Sigmoid colon (tissue), 6 donors: ENCODE measurements at regions not wholly inside any gene's neighbourhood (a gene's known extent, or its start where the extent isn't known, plus 50 kb on each side); places are given as distances from the start of the nearest gene placed in this dataset.

Experiments
- DNase-seq: peaks from one replicate; pipeline ENCODE4 v3.0.0-alpha.2; 2019
- H3K27ac ChIP-seq, 4 donors: fragments of 200-600 bp; sonication (generic); one replicate each; pipeline ENCODE4 v1.5.1; 2016 to 2019; ENCODE audit warnings: mild to moderate bottlenecking in 1 of 4
- H3K27me3 ChIP-seq, 3 donors: fragments of 200-600 bp; sonication (generic); one replicate each; pipeline ENCODE4 v1.5.1; 2019; ENCODE audit warnings: mild to moderate bottlenecking in 1 of 3
- H3K36me3 ChIP-seq, 4 donors: fragments of 200-600 bp; sonication (generic); one replicate each; pipeline ENCODE4 v1.5.1; 2016 to 2019
- H3K4me1 ChIP-seq, 4 donors: fragments of 200-600 bp; sonication (generic); one replicate each; pipeline ENCODE4 v1.5.1; 2017 to 2019
- H3K4me3 ChIP-seq, 4 donors: fragments of 200-600 bp; sonication (generic); one replicate each; pipeline ENCODE4 v1.5.1; 2017 to 2019; ENCODE audit warnings: mild to moderate bottlenecking in 2 of 4, moderate library complexity in 1 of 4
- H3K9me3 ChIP-seq, 4 donors: fragments of 200-600 bp in 3 of 4; sonication (generic) in 3 of 4; one replicate each; pipeline versions ENCODE4 v1.5.1 to v1.6.1; 2013 to 2019
- EP300 ChIP-seq, 4 donors: sonication (generic); formaldehyde crosslinking; IDR thresholded peaks; one replicate each; pipeline ENCODE4 v1.6.1; 2017; ENCODE audit warnings: antibody characterized with exemption in 4 of 4
- POLR2A ChIP-seq, 2 donors: fragments of 450-650 bp; IDR thresholded peaks; one replicate each; pipeline ENCODE4 v1.6.1; 2016; ENCODE audit warnings: antibody characterized with exemption in 2 of 2, mild to moderate bottlenecking in 2 of 2, moderate library complexity in 2 of 2
- POLR2AphosphoS5 ChIP-seq, 4 donors: sonication (generic); formaldehyde crosslinking; IDR thresholded peaks; one replicate each; pipeline ENCODE4 v1.6.1; 2017; ENCODE audit warnings: antibody characterized with exemption in 4 of 4
- WGBS, 2 donors: extraction: QIAGEN DNeasy Blood & Tissue Kit; methylation state at CpG; one replicate each; pipeline ENCODE4 v1.1.7; 2013; 5-methylcytosine and 5-hydroxymethylcytosine counted together
- intact Hi-C: fragments of 100-400 bp; cut with DNase I; formaldehyde crosslinking; loops from one replicate; pipeline ENCODE4 v1.15.1; 2023
- TF ChIP-seq, protein P1 (sequence below), 4 experiments: fragments of 450-650 bp in 3 of 4; fragments of 200-600 bp in 1 of 4; IDR thresholded peaks; one replicate each; pipeline ENCODE4 v1.5.1; 2016 to 2019; ENCODE audit warnings: antibody characterized with exemption in 4 of 4, mild to moderate bottlenecking in 3 of 4, moderate library complexity in 2 of 4
- donor health status: healthy with polysubstance abuse.
- donor health status: healthy.

DNA sequence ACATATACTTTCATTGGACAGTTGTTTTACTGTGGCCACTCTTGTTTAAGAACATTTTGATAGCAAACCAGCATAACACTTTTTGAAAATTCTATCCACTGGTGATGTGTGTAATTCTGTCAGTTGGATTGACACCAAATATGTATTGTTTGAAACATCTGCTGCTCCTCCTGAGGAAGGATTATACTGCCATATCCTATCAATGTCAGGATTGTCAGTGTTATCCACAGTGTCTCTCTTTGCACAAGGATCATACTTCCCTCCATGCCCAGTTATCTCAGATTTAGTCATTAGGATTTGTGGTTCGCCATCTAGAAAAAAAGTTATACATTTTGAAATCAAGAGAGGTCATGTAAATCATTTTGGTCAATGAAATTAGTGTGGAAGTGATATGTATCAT is 1859.6 kb downstream of the C4orf33 start:
- H3K27me3 ChIP-seq: no peaks in the 10 kb centered on the region
- H3K4me3 ChIP-seq: no peak overlapping the region
- H3K27ac ChIP-seq: no peak overlapping the region
- no peaks in the 10 kb centered on the region for H3K4me1 ChIP-seq
- no peaks in the 10 kb centered on the region for H3K36me3 ChIP-seq
- H3K9me3 ChIP-seq: no peaks in the 10 kb centered on the region
- DNase-seq: no peak
- intact Hi-C loops: no loop called here
- TF ChIP-seq, protein P1, sequence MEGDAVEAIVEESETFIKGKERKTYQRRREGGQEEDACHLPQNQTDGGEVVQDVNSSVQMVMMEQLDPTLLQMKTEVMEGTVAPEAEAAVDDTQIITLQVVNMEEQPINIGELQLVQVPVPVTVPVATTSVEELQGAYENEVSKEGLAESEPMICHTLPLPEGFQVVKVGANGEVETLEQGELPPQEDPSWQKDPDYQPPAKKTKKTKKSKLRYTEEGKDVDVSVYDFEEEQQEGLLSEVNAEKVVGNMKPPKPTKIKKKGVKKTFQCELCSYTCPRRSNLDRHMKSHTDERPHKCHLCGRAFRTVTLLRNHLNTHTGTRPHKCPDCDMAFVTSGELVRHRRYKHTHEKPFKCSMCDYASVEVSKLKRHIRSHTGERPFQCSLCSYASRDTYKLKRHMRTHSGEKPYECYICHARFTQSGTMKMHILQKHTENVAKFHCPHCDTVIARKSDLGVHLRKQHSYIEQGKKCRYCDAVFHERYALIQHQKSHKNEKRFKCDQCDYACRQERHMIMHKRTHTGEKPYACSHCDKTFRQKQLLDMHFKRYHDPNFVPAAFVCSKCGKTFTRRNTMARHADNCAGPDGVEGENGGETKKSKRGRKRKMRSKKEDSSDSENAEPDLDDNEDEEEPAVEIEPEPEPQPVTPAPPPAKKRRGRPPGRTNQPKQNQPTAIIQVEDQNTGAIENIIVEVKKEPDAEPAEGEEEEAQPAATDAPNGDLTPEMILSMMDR (IDR thresholded peaks at IDR 0.05): no peak
- TF ChIP-seq POLR2A (IDR thresholded peaks at IDR 0.05) (no peak), EP300 (IDR thresholded peaks at IDR 0.05) (no peak), POLR2AphosphoS5 (IDR thresholded peaks at IDR 0.05) (no peak)
- WGBS, 2 donors: 76 to 85% methylated on average over 1 of the region's 1 CpG

DNA sequence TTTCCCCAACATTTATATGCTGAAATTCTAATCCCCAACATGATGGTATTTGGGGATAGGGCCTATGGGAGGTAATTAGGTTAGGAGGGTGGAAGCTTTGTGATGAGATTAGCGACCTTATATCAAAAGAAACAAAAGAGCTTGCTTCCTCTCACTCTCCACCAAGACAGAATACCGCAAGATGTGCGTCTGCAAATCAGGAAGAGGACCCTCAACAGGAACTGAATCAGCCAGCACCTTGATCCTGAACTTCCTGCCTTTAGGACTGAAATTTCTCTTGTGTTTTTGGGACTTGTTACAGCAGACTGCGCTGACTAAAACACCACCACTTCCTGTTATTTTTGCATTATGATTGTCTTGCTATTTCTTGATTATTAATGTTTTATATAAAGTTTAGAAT is 1889.4 kb downstream of the C4orf33 start:
- Histone ChIP-seq H3K4me3 (no peak overlapping the region), H3K27me3 (no peaks in the 10 kb centered on the region), H3K4me1 (no peaks in the 10 kb centered on the region), H3K36me3 (no peaks in the 10 kb centered on the region), H3K27ac (no peak overlapping the region), H3K9me3 (no peaks in the 10 kb centered on the region)
- TF ChIP-seq, protein P1 (IDR thresholded peaks at IDR 0.05): no peak
- TF ChIP-seq POLR2AphosphoS5 (IDR thresholded peaks at IDR 0.05) (no peak), POLR2A (IDR thresholded peaks at IDR 0.05) (no peak), EP300 (IDR thresholded peaks at IDR 0.05) (no peak)
- 36 to 67% methylated on average over 4 of the region's 4 CpGs for WGBS, 2 donors
- DNase-seq: no peak
- intact Hi-C loops: no loop called here

DNA sequence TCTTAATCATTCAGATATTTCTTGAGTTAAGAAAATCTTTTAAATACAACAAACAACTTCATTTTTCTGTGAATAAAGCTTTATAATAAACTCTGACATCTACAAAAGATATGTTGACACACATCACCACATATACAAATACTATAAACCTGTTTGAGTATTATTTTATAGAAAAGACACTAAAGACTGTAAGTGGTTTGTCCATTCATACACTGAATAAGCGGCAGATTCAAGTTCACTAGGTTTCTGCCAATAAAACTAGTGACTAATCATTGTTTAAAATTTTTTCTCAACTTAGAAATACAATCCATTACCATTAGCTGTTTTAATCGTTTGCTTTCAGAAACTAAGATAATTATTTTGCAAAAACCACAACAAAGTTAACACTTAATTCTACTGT is 1900.0 kb downstream of the C4orf33 start:
- 78 to 85% methylated on average over 2 of the region's 2 CpGs for WGBS, 2 donors
- Histone ChIP-seq H3K4me1 (no peaks in the 10 kb centered on the region), H3K9me3 (no peaks in the 10 kb centered on the region), H3K27ac (no peak overlapping the region), H3K36me3 (no peaks in the 10 kb centered on the region), H3K4me3 (no peak overlapping the region), H3K27me3 (no peaks in the 10 kb centered on the region)
- TF ChIP-seq POLR2A (IDR thresholded peaks at IDR 0.05) (no peak), EP300 (IDR thresholded peaks at IDR 0.05) (no peak), POLR2AphosphoS5 (IDR thresholded peaks at IDR 0.05) (no peak)
- TF ChIP-seq, protein P1 (IDR thresholded peaks at IDR 0.05): no peak
- no peak for DNase-seq
- intact Hi-C loops: no loop called here

DNA sequence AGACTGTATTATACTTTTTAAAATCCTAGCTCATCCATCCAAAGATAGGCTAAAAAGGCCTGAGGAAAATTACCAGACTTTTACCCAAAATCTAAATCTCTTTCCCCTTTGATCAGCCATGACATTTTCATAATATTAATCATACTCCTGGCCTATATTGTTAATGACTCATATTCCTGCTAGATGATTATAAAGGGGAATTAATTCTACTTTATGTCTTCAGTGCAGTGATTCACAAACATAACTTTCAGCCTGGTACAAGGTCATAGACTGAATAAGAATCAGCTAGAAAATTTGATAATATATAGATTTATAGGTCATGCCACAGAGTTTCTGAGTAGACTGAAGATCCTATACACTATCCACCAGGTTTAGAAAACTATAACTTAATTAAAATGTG is 1905.4 kb downstream of the C4orf33 start:
- no peak for TF ChIP-seq POLR2AphosphoS5 (IDR thresholded peaks at IDR 0.05)
- no peak for TF ChIP-seq EP300 (IDR thresholded peaks at IDR 0.05)
- no peak for TF ChIP-seq POLR2A (IDR thresholded peaks at IDR 0.05)
- TF ChIP-seq, protein P1 (IDR thresholded peaks at IDR 0.05): no peak

DNA sequence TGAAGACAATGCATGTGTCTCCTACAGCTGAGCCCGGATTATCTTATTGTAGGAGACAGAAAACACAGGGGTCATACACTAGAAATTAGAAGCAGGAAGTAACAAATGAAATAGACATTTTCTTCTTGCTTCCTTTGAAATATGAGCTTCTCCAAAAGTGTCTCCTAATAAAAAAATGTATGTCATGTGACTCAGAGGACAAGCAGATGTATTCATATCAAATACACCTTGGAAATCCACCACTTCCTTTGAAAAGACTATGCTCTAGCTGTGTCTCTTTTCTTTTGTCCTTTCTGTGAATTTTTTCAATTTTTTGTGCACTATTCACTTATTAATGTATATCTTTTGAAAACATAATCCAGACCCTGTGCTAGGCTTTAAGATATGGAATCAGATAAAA is 1906.2 kb downstream of the C4orf33 start:
- no peaks in the 10 kb centered on the region for H3K27me3 ChIP-seq
- no peak overlapping the region for H3K4me3 ChIP-seq
- no peaks in the 10 kb centered on the region for H3K36me3 ChIP-seq
- 80 to 86% methylated on average over 1 of the region's 1 CpG for WGBS, 2 donors
- H3K9me3 ChIP-seq: no peaks in the 10 kb centered on the region
- TF ChIP-seq EP300 (IDR thresholded peaks at IDR 0.05) (no peak), POLR2AphosphoS5 (IDR thresholded peaks at IDR 0.05) (no peak), POLR2A (IDR thresholded peaks at IDR 0.05) (no peak)
- TF ChIP-seq, protein P1 (IDR thresholded peaks at IDR 0.05): no peak
- no peak overlapping the region for H3K27ac ChIP-seq
- DNase-seq: no peak
- H3K4me1 ChIP-seq: no peaks in the 10 kb centered on the region
- intact Hi-C loops: no loop called here

More for the DNA sequence above, 1905.4 kb downstream of the C4orf33 start:
- H3K4me3 ChIP-seq: no peak overlapping the region
- no peak for DNase-seq
- no peaks in the 10 kb centered on the region for H3K36me3 ChIP-seq
- H3K9me3 ChIP-seq: no peaks in the 10 kb centered on the region
- H3K4me1 ChIP-seq: no peaks in the 10 kb centered on the region
- intact Hi-C loops: no loop called here
- H3K27ac ChIP-seq: no peak overlapping the region
- H3K27me3 ChIP-seq: no peaks in the 10 kb centered on the region
